Smooth muscle cell of the brain vasculature (primary cell): ENCODE measurements at regions not wholly inside any gene's neighbourhood (a gene's known extent, or its start where the extent isn't known, plus 50 kb on each side); places are given as distances from the start of the nearest gene placed in this dataset.
"Not testable (repeated sequence)": the region's sequence is repeated elsewhere in the genome, so short reads cannot be mapped to it uniquely, and the experiment has no call there.

Experiments used
- DNase-seq: peaks from one replicate; pipeline ENCODE4 v3.0.0-alpha.2; 2012; ENCODE audit warnings: low read depth, low spot score

DNA sequence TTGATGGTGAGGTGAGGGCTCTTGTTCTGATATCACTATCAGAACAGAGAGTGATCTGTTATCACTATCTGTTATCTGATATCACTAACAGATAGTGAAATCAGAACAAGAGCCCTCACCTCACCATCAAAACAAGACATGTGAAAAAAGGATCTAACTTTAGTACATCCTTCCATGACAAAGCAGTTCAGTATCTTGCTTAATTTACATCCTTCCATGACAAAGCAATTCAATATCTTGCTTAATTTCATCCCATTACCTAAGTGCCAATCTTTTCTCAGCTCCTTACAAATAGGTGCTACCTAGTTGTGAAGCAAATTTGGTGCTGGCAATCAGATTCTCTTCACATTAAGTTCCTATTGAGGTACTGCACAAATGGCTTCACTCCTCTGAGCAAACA lies 1865.6 kb upstream of the FLRT2 start:
- DNase-seq = no peak

DNA sequence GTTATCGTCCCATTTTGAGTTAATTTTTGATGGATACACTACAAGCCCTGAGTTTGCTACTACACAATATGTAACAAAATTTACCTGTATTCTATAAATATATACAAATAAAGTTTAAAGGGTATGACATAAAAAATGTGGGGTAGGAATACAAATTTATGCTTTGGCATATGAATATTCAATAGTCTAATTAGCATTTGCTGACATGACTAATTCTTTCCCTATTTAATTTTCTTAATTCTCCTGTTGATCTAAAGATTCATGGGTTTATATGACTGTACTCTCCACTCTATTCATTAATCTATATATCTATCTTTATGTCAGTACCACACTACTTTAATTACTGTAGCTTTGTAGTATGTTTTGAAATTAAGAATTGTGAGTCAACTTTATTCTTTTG lies 1840.7 kb upstream of the FLRT2 start:
- DNase-seq = no peak

DNA sequence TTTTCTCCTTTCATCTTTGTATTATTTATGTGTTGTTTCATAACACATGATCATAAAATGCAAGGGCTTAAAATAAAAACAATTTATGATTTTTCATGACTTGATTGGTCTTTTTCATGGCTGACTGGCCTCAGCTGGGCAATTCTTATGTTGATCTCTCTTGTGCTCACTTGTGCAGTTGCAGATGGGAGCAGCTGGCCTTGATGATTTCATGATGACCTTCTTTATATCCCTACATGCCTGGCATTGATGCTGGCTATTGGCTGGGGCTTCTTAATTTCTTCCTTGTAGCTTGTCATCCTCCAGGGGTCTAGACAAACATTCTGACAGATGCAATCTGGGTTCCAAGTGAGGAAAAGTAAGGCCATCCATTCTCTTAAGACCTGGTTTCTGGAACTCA lies 1832.8 kb upstream of the FLRT2 start:
- no peak for DNase-seq

DNA sequence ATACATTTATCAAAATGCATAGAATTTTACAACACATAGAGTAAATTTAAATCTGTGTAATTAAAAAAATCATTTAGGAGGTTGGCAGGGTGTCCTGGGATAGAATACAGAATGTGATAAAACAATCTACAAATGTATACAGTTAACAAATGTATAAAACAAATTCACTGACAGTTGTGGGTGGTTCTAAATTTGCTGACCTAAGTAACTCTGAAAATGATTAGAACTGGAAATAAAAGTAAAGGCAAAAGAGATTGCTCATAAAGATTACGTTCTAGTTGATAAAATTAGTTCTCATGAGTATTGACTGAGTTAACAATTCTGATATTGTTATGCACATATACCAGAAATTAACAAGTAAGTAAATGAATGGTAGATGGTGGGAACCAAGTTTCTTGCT lies 1827.3 kb upstream of the FLRT2 start:
- no peak for DNase-seq

DNA sequence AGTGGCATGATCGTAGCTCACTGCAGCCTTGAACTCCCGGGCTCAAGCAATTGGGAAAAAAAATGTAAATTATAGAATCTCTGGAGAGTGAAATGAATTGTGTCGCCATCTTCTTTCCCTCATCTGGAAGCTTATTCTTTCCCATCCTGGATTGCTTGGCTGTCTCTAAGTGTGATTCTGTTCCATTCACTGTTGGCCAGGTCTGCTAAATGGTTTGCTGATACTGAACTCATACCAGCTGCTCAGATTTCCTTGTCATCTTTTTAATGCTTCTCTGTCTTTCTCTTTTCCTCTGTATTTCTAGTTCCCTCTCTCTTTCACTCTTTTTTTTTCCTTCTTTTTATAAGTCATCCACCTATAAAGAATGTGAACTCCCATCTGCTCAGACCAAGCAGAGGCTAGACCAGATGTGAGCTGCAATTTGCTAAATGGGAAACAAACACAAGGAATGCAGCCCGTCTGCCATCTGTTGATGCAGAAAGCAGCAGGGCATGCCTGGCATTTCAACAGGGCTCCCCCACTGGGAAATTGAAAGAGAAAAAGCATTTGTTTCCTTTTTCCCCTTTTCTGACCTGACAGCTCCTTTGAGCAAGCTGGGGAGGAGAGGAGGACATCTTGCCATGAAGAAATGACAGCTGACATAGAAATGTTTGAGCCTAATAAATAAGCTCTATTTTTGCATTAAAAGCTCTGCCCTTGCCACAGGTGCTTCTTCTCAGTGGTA lies 1823.6 kb upstream of the FLRT2 start:
- peak; percentile 12 for DNase-seq

DNA sequence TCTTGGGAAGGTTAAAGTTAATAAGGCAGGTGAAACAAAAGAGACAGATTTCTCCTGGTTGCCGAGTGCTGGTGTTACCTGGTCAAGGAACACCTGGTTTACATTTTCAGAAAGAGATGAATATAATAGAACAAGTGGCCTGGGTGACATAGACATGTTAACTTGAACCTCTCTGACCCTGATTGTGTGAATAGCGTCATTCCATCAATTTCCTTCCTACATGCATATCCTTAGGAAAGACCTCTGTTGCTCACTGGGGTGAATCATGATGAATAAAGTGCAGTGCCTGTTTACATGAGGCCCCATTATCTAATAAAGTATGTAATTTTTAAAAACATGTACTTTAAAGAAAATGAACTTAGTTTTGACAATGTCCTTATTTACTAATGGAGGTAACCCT lies 1822.9 kb upstream of the FLRT2 start:
- no peak for DNase-seq

DNA sequence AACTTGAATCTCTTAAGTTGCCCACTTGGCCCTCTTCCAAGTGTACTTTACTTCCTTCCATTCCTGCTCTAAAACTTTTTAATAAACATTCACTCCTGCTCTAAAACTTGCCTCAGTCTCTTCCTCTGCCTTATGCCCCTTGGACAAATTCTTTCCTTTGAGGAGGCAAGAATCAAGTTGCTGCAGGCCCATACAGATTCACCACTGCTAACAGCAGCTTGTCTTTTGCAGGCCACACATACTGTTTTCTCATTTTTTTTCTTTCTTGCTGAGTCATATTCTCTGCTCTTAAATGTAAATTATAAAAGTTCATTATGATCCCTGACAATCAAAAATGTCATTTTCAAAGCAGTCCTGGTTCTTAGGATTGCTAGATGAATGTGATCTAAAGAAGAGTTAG lies 1820.8 kb upstream of the FLRT2 start:
- no peak for DNase-seq

DNA sequence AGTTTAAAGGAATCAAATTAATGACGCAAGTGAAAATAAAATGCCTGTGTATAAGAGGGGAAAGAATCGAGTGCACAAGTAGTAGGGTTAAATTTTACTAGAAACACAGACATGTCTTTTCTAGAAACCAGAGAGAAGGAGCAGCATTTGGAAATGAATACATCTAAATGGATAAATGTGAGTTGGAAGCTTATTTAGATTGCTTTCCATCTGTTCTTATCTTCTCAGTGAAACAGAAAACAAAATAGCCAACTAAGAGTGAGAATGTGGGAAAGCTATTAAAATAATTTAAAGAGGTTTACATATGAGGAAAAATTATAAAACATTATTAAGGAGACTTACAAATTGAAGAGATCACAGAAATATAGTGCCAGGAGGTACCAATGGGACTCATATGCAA lies 1818.9 kb upstream of the FLRT2 start:
- DNase-seq = no peak

DNA sequence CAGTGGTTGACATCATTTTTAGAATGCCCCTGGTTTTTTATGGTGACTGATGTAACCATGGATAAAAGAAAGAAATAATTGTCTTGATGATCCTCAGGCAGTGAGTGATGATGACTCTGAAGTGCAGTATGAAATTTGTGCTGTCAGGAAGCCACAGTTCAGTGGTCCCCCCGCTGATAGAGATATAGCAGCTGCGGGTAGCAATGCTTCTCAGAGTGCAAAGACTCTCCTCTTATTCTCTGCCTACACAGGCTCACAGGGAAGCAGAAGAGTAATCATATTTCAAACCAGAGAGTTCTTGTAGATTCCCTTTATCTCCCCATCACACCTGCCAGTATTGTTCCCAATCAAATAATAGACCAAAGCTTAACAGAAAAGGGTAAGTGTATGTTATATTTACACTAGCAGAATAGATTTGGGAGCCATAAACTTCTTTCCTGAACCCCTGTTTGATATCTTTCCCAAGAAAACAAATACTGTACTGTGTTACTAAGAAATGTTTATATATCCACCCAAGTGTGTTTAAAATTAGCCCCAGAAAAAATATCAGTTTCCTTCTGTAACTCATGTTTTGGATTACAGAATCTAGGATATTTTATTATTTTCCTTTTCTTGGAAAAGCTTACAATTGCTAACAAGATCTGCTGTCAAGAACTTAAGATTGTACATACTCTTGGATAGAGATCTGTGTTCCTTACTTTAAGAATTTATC lies 1817.4 kb upstream of the FLRT2 start:
- peak; percentile 36 for DNase-seq

DNA sequence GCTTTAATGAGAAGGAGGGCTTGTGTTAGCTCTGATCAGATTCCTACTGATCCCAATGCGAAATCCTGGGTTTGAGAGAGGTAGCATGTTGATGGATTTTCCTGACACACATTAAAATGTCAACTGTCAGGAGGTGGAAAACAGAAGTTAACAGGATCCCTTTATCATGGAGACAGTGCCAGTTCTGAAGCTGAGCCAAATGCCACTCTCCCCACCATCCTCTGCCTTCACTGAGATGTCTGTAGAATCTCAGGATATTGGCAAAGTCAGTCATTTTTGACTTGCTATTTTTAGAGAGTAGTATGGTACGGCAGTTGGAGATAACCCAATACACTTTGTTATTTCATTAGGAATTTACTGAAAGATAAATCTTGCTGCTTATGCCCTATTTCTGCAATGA lies 1816.2 kb upstream of the FLRT2 start:
- no peak for DNase-seq

DNA sequence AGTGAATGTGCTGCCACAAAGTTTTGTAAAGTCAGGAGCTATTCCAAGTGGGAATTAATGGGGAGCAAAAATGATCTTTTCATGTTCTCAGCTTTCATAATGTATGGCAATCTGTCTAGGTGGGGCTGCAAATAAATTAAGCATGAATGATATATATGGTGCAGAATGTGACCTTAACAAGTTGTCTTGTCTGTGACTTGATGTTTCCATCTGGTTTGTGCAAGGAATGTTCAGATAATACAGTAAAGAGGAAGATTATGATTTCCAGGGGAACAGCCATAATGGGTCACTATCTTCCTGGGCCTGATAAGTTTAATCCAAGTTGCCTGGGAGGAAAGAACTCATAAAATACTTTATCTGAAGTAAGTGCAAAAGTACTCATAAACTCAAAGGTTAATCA lies 1815.8 kb upstream of the FLRT2 start:
- no peak for DNase-seq

DNA sequence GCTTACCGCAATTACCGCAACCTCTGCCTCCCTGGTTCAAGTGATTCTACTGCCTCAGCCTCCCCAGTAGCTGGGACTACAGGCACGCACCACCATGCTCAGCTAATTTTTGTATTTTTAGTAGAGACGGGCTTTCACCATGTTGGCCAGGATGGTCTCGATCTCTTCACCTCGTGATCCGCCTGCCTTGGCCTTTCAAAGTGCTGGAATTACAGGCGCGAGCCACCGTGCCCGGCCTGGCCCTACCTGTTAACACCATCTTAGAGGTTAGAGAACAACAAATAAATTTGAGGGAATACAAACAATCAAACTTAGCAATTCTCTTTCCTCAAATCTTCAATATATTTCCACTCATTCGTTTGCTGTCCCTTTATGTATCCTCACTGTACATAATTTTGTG lies 1810.5 kb upstream of the FLRT2 start:
- DNase-seq = not testable (repeated sequence)

DNA sequence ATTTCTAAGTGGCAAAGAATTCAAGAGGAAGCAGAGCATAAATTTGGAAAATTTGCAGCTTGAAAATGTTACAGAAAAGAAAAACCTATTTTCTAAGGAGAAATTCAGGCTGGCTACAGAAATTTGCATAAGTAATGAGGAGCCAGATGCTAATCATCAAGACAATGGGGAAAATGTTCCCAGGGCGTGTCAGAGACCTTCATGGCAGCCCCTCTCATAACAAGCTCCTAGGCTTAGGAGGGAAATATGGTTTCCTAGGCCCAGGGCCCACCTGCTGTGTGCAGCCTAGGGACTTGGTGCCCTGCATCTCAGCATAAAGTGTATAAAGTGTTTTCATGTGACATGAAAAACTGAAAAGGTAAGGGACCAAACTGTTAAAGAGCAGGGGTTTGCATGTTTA lies 1796.3 kb upstream of the FLRT2 start:
- no peak for DNase-seq

DNA sequence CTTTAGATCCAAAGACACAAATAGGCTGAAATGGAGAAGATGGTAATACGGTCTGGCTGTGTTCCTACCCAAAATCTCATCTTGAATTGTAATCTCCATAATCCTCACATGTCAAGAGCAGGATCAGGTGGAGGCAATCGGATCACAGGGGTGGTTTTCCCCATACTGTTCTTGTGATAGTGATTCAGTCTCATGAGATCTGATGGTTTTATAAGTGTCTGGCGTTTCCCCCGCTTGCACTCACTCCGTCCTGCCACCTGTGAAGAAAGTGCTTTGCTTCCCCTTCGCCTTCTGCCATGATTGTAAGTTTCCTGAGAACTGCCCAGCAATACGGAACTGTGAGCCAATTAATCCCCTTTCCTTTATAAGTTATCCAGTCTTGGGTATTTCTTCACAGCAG lies 1795.5 kb upstream of the FLRT2 start:
- DNase-seq = no peak

DNA sequence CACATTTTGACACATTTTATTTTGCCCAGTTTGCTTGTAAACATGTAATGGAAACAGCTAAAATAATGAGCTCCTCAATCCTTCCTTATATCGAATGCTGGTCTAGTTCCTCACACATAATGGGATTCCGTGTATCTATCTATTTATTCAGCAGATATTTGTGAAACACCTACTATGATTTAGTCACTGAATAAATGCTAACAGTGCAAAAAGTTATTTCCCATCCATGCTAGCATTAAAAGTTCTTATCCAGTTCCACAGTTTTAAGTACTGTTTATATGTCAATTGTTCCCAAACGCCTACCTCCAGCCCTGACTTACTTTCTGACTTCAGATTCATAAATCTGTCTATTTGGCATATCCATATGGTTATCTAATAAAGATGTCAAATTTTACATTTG lies 1788.7 kb upstream of the FLRT2 start:
- no peak for DNase-seq

DNA sequence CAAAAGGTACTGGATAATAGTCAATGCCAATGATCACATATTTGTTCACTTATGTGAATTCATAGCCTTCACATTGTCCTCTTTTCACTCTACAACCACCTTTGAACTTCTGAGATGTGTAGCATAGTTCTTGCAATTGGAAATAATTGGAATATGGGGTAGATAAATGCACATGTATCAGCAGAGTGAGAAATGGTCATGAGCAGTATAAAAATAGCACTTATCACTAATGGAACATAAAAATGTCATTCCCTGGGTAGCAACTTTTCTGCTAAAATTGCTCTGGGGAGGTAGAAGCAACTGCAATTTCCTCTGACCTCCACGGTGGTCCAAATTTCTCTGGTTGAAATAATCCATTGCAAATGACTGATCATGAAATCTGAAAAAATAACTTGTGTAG lies 1785.7 kb upstream of the FLRT2 start:
- DNase-seq = no peak

DNA sequence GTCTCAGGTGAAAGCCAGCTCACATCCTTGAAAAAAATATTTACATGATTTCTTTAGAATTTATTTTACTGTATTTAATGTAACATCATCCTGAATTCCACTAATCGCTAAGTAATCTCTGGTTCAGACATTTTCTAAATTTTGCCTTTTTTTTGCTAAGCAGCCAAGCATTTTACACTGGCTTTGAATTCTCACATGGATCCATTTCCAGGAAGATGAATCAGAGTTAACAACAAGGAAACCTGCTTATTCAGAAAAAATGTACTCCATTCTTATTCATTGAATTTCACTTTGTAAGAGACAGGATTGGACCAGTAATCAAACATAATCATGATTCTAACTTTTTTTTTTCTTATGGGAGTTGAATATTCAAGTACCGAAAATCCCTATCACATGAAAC lies 1785.1 kb upstream of the FLRT2 start:
- no peak for DNase-seq

DNA sequence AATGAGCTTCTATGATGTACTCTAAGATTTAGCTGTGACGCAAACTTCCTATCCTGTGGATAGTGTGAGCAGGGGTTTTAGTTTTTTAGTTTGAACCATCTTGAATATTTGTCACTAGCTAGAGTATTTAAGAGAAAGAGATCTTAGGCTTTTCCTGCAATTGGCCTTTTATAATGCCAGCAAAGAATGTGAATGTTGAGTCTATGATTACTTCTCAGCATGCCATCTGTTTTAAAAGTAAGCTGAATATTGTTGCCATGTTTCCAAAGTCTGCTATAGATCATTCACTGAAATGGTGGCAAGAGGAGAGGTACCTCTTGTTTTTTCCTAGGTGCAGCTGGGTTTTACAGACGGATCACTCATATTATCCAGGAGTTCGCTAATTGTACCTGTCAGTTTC lies 1783.6 kb upstream of the FLRT2 start:
- no peak for DNase-seq

DNA sequence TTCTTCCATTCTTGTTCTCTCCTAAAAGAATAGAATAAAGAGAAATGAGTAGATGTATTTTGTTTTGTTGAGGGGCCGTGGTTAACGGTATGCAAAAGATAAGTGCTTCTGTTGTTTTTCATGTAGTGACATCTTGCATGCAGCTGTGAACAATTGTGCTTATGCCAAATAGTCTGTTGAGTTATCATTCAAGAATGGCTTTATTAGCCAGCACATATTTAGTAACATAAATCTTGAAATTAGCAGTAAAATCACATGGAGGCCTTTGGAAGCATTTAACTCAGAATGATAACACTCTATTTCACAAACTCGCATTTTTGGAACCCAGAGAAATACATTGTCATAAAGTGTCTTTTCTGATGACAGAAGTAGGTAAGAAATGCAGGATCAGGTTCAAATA lies 1772.0 kb upstream of the FLRT2 start:
- DNase-seq = no peak

DNA sequence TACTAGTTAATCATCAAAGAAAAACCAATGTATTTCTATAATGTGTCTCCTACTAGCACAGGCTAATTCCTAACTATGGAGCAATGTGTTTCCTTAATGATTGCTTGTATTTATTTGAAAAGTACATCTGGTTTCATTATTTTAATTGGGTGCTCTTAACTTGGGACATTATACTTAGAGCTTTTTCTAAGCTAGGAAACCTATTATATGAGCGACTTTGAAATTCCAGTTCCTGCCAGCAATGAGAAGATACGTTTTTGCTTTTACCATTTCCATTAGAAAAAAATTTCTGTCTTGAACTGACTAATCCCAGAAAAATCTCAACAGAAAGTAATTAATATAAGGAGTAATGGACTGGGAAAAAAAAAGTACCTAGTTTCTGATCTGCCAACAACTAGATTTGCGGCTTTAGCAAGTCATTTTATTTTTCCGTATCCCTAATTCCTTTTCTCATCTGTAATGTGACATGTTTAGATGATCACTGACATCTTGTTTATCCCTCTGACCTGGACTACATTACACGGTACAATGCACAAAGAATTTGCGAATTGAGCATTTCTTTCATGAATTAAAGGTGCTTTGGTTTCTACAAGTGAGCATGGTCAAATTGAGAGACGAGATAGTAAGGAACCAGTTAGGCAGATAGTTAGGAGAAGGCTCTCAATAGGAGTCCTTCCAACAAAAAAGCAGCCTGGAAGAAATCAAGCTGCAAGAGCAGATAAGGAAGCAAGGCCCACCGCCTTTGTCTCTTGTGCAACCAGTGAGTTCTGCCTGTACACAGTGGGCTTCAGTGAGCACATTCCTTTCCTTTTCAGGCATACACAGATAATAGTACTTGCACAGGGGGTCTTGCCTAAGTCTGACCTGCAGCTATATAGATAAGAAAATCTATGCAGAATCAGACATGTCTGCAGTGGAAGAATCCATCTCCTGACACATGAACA lies 1765.0 kb upstream of the FLRT2 start:
- DNase-seq = no peak

DNA sequence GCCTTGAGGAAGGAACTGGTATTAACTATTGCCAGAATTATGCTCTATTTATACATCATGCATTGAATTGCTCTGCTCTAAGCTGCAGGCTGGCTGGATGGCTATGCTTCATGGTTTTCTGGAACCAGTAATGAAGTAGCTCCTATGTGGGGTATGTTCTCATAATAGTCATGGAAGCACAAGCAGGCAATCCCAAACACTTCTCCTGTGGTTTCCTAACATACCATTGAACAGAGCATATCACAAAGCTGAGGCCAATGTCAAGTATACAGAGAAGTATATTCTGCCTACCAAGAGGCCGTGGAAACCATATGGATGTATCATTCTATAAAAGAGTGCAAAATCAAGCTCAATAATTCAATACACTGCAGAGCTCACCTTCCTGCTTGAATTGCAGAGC lies 1752.4 kb upstream of the FLRT2 start:
- no peak for DNase-seq

DNA sequence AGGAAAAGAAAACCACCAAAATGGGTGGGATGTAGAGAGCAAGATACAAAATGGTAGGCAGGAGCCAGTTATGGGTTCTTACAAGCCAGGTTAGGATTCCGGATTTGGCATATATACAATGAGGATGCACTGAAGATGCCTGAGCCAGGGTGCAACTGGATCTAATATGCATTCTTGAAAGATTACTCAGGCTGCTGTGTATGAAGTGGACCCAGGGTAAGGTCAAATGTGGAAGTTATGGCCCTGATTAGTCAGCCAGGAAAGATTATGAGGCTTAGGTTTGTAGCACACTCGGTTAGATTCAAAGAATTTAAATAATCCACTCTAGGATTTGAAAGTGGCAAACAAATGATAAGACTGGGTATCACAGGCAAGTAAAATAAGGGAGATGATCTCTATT lies 1750.7 kb upstream of the FLRT2 start:
- no peak for DNase-seq

DNA sequence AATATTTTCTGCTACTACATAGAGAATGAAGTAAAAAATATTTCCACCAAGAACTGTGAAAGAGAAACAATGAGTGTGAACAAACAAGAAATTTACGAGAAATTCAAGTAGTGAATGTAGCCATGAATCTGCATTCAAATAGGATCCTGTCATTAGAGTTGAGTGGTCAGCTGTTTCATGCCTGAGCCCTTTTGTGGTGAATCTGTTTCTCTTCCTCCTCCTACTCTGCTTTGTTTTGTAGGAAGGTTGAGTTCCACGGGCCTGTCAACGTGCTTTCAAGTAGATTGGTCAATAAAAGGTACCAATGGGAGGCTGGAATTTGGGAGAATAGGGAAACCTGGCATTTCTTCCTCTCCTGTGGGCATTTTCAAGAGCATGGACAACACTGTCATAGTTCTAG lies 1749.6 kb upstream of the FLRT2 start:
- no peak for DNase-seq
